Mucosa of gallbladder (tissue), 1 donor: ENCODE measurements at regions not wholly inside any gene's neighbourhood (a gene's known extent, or its start where the extent isn't known, plus 50 kb on each side); places are given as distances from the start of the nearest gene placed in this dataset.
"Not testable (repeated sequence)": the region's sequence is repeated elsewhere in the genome, so short reads cannot be mapped to it uniquely, and the experiment has no call there.

ENCODE experiments used
- DNase-seq: peaks from one replicate; pipeline ENCODE4 v3.0.0-alpha.2; 2020; ENCODE audit warnings: low spot score
- donor health status: DM: no; HTN: no; CAD: no.

DNA sequence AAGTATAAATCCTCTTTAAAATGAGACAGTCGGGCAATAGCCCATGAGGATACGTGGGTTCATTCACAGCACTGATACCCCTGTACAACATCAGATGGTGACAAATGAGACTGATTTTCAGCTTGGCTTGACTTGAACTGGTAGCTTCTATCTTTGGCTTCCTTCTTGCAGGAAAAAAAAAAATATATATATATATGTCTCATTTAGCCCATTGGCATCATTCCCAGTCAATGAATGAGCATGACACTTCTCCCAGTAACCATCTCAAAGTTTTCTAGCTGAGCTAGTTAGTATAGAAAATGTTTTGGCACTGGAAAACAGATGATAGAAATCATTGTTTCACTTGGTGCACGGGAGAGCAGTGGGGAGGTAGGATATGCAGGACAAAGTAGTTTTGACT, 222.5 kb upstream of the TAS2R1 start:
- DNase-seq, result no peak

DNA sequence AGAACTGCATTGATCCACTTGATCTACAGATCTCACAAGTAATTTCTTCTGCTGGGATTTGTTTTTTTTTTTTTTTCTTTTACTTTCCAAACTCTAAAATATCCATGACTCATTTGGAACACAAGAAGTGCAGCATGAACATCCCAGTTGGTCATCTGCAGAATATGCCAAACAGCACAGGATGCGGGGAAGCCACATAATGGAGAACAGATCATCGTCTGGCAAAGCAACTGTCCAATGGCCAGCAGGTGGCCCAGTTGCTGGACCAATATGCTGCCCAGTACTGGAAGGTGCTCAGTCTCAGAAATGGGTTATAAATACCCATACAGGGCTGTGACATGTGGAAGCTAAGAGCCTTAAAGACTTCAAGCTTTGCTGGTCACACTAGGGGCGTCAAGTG, 221.3 kb upstream of the TAS2R1 start:
- DNase-seq, result no peak

DNA sequence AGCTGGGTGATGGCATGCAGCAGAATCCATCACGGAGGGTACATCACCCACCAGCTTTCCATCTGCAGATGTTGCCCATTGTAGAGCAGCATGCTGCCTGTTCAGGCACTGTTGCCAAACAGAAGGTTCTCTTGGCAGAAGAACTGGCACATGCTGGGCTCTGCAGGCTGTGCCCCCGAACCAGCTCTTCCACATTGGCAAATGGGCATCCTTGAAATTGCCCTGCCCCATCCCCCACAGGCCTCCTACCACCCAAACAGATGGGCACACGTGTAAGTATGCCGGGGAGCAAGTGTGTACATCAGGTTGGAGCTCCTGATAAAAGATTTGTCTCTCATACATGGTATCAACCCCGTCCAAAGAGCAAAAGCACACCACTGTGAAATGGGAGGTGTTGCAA, 220.3 kb upstream of the TAS2R1 start:
- DNase-seq, result no peak

DNA sequence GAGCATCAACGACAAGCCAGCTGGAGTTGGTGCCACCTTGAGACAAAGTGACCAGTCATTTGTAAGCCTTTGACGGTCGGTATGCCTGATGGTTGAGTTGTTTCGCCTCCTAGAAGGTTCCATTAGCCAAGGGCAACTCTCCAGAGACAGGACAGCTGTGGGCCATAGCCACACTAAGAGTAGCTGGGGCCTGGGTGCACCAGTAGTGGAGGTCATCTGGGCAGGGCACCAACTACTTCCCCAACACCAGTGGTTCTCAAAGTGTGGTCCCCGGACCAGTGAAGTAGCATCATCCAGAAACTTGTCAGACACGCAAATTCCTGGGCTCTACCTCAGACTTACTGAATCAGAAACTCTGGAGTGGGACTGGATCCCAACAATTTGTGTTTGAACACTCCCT, 217.5 kb upstream of the TAS2R1 start:
- no peak for DNase-seq

DNA sequence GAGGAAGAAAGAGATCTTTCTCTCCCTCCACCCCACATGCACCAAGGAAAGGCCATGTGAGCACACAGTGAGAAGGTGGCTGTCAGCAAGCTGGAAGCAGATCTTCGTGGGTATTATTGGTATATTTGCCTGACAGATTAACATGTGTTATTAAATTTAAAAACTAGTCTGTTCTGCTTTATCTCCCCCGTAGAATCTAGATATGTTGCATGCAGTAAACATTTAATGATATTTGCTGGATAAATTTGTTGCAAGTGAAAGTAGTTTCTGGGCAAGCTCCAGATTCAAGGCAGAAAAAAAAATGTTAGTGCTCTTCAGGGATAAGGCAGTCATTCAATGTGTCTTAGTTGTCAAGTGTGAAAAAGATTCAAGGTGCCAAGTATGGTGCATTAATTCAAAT, 215.0 kb upstream of the TAS2R1 start:
- no peak for DNase-seq

DNA sequence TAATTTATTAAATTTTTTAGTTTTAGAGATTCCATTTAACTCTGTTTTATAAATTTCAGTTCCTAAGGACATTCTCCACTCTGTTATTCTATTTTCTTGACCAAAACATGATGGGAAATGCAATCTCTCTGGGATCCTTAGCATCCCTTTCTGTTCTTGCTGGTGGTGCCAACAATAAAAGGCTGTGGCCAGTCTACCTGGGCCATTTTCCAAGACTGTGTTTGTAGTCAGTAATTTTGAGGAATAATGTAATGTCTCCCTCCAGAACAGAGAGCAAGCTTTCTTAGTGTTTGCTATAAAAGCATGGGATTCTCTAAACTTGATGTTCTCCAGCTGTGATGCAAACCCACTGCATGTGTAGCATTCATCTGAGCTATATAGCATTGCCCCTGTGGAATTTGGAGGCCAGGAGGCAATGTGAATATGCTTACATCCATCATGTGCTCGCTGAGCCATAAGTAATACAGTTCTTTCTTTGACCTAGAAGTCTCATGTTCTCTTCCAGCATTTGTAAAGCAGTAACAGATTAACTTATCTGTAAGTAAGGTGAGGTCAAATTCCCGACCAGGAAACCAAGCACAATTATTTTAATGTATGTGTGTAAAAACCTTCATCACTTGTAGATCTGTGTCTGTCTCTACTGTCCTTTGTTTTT, 211.5 kb upstream of the TAS2R1 start:
- DNase-seq, result no peak

DNA sequence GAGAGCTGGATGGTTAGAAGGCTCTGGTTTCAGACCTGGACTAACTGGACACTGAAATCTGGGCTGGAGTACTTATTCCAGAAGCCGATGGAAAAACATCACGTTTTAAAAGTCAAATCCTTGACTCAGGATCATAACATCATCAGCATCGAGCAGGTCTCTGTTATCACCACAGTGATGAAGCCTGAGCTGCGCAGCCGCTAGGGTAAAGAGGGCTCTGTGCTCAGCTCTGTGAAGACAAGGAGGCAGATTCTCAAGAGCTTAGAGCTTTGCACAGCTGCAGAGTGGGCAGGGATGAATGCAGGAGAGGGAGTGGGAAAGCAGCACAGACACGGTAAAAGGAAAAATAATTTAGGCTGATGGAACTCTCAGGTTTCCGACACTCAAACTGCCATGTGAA, 208.8 kb upstream of the TAS2R1 start:
- DNase-seq, result no peak

DNA sequence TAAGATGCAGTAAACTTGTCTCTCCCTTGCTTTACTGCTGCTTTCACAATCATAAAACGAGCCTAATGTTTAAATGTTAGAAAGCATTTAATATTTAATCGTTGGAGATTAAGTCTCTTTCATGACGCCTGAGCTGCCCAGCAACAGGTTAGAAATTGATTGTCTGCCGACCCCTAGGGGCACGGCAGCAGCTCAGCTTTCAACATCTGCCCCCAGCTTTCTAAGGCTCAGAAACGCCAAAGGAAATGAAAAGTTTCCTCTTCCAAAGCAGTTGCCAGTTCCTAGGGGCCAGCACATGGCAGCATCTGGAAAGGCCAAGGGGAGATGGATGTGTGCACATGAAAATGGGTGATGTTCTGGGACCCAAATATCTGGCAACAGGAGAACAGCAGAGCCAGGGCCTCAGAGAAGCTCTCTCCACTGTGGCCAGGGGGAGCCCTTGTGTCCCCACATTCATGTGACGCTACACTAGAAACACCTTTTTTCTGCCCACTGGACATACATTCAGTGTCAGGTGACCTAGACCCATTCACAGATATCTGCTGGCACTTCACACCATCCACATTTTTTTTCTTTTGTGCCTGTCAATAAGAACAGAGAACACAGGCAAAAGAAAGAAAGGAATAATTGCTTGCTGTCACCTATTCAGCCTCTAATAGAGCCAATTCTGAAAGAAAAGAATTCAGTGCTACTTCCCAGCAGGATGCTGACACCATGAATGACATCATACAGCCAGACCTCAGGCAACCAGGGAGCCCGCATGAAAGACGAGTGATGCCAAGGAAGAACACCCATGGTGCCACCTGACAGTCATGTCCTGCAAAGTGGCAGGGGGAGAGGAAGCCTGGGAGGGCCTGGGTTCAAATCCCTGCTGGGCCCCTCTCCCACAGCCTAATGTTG, 205.0 kb upstream of the TAS2R1 start:
- no peak for DNase-seq

DNA sequence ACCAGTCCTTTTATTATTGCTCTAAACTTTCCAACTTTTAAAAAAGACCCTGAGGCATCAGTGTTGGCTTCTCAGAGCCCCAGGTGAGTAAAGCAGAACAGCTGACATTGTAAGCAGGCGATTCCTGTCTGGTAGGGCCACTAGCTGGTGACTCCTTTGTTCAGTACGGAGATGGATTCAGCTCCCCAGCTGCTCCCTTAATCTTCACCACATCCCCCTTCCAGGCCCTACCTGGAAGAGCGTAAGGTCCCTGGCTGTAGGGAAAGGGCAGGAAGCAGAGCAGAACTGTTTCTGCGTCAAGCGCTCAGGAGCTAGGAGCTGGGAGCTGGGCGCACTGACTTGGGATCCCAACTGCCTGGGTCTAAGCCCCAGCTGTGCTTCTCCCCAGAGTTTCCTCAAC, 203.7 kb upstream of the TAS2R1 start:
- no peak for DNase-seq

DNA sequence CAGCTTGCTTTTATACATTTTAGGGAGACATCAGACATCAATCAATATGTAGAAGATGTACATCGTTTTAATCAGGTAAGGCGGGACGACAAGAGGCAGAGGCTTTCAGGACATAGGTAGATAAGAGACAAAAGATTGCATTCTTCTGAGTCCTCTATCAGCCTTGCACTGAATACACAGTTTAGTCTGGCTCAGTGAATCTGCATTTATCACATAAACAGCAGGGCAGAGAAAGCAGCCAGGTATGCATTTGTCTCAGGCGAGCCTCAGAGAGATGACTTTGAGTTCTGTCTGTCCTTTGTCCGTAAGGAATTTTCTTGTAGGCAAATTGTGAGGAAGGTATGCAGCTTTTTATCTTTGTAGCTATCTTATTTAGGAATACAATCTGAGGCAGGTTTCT, 202.8 kb upstream of the TAS2R1 start:
- no peak for DNase-seq

DNA sequence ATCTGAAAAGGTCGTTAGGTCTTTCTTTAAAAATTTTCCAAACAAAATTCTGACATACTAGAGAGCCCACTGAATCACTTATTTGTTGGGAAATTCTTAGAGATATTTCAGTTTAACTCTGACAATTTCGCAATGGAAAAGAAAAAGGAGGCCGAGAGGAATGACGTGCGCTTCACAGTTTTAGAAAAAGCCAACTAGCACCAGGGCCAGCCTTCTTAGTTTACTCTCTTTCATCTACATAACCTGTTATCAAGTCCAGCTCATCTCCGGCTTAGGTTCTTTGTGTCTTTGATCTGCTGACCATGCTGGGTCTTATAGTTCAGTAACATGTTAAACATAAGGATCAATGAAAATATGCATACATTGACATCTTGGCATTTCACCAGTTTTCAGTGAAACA, 201.7 kb upstream of the TAS2R1 start:
- DNase-seq, result no peak

DNA sequence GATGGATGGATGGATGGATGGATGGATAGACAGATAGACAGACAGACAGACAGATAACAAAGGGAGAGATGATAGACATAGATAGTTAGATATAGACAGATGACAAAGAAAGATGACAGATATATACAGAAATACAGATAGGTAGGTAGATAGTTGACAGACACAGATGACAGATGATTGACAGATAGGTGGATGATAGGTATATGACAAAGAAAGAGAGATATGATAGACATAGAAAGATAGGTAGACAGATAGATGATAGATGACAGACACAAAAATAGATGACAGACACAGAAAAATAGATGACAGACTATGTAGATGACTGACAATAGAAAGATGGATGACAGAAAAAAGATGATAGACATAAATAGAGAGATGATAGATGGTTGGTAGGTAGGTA, 200.0 kb upstream of the TAS2R1 start:
- no peak for DNase-seq

DNA sequence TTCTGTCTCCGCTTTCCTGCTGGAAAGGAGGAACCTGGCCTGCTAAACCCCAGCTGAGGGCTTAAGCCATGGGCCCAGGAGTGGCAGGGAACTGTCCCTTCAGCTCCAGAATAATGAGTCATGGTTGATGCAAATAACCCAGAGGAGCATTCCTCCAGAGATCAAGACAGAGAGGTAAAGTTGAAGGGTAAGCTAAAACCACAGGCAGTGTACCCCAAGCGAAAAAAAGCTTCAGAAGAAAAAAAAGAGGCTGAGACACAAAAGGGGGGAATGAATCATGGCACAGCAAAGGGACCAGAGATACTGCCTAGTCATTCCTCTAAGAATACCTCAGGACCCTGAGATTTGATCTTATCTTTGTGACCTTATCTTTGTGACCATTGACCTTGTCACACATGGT, 199.5 kb upstream of the TAS2R1 start:
- no peak for DNase-seq

DNA sequence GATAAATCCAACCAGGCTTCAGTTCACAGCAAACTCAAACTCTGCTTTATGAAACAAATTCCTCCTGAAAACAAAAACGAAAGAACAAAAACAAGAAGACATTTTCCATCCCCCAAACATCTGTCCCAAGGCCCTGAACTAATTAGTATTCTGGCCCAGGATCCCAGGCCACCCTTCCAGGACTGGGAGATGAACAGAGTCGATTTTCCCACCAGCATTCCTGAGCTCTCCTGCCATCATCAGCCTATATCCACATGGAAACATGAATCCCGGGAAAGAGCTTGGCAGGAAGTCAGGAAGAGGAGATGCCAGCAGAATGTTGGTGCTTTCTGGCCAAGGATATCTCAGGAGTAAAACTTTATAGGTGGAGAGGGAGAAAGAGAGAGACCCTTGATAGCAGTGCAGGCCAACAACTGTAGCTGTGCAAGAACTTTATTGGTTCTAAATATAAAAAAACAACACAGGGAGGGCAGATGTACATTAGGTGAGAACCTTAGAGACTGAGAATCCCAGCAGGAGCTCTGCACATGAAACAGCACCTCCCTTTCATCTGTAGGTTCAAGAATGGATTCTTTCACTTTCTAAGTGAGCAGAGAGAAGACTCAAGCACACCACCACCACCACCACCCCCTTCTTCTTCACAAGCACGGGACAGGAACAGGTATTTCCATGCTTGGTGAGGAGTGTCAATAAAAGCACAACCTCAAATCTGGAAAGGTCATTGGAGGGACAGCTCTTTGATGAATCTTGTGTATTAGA, 190.7 kb upstream of the TAS2R1 start:
- DNase-seq, result no peak

DNA sequence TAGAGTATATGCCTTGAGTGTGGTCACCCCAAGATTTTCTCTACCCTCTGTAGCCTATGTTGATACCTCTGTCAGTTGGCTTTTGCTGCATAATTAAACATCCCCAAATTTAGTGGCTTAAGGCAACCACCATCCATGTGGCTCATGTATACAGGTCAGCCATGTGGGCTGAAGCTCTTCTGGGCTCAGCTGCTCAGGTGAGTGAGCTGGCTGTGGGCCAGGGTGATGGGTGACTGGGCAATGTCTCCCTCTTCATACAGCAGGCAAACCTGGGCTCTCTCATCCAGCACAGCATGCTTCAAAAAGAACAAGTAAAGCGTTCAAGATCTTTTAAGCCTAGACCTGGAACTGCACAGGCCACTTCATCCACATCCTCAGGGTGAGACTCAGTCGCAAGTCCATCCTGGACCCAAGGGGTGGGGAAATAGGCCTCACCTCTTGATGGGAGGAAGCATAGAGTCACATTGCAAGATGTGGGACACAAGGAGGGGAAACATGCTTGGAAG, 188.2 kb upstream of the TAS2R1 start:
- no peak for DNase-seq

DNA sequence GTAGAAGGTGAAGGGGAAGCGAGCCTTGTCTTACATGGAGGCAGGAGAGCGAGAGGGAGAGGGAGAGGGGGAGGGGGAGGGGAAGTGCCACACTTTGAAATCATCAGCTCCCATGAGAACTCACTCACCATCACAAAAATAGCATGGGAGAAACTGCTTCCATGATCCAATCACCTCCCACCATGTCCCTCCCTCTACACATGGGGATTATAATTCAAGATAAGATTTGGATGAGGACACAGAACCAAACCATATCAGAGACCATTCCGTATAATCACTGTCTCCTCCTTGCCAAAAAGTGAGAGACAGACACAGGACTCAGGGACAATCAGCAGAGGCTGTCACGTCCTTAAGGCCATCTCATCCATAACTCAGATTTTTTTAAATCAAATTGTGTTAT, 187.7 kb upstream of the TAS2R1 start:
- no peak for DNase-seq

DNA sequence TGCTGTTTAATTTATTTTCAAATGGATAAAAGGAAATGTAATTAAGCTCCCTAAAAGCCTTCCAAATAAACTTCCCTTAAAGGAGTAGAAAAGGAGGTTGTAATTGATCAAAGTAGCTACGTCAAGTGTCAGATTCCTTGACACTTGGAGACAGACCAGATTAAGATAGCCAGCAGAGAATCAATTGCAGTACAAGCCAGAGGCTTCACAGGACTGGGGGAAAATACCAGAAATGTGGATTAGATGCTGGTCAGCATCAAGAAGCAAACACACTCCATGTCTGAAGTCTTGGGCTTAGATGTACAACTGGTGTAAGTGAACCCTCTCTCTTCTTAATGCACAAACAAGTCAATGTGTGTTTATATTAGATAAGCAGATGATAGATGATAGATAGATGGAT, 184.9 kb upstream of the TAS2R1 start:
- no peak for DNase-seq

DNA sequence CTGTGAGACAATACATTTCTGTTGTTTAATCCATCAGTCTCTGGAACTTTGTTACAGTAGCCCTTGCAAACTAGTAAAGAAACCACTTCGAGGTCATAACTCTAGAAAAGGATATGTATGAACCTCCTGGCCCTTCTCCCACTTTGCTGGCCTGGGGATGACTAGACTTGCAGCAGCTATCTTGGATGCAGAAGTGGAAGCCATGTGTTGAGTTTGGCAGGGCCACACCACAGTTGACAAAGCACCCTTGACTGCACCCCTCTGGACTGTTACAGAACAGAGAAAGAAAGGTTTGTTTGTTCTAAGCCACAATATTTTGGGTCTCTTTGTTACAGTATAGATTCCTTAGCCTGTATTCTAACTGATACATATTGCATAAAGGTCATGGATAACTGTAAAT, 183.2 kb upstream of the TAS2R1 start:
- no peak for DNase-seq

DNA sequence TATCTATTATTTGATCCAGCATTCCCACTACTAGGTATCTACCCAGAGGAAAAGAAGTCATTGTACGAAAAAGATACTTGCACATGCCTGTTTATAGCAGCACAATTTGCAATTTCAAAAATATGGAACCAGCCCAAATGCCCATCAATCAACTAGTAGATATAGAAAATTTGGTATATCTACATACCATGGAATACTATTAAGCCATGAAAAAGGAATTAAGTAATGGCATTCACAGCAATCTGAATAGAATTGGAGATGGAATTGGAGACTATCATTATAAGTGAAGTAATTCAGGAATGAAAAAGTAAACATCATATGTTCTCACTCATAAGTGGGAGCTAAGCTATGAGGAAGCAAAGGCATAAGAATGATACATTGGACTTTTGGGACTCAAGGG, 177.2 kb upstream of the TAS2R1 start:
- DNase-seq, result not testable (repeated sequence)

DNA sequence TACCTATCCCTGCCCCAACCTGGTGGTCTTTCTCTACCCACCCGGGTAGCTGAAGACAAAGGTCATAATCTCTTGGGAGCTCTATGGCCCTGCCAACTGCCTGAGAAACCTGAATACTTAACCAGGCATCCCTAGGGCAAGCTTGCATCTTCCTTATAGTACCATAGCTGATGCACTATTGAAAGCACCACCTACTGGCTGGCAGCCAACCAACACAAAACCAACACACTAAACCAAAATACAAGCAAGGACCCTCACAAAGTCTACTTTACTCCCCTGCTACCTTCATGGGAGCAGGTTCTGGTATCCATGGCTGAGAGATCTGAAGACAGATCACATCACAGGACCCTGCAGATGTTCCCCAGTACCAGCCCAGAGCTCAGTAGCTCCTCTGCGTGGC, 171.8 kb upstream of the TAS2R1 start:
- DNase-seq, result no peak

DNA sequence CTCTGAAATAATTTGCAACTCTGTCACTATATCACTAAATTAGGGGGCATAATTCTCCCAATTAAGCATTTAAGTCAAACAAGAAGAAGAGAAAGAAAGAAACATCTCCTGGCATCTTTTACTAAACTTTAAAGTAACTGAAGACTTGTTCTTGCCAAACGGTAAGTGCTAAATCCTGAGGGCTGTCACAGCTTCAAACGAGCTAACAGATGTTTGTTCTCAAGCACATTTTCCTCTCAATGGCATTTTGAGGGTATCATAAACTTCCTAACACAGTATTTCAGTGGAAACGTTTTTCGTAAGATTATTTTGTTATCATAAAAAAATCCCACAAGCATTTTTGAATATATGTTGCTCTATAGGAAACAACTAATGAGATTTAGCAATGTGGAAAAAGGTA, 169.5 kb upstream of the TAS2R1 start:
- no peak for DNase-seq

DNA sequence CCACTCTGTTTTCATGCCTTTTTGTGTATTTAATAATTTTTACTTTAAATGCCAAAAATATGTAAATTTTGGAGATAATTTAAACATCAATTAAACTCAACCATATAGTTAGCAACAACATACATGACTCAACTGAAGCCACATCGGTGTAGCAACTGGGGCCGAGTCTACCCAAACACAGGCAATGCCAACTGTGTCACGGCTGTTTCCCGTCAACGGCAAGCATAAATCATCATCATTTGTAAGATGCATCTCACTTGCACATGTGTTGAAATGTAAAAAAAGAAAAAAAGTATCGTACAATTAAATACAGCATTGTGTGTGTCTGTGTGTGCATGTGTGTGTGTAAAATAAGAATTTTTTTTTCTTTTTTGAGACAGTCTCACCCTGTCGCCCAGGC, 160.1 kb upstream of the TAS2R1 start:
- no peak for DNase-seq

DNA sequence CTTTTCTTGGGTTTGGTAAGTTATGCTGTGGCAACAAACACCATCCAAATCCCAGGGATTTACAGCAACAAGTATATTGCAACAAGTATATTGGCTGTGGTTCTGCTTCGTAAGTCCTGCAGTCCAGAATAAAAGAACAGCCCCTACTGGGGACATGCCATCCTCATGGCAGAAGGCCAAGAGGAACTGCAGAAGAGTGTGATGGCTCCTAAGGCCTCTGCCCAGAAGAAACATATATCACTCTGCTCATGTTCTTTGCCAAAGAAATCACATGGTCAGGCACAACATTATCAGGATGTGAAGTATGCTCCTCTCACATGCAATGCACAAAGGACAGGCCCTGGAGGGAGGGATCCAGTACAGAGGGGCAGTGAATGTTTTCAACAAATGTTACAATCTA, 159.6 kb upstream of the TAS2R1 start:
- DNase-seq, result no peak
